Stimulated activated naive CD8-positive, alpha-beta T cell treated with anti-CD3 and anti-CD28 coated beads, Interleukin-15, Interleukin-2, amounts not matched to agents 100 U/mL and 50 U/mL, for 24 hours (primary cell): ENCODE measurements at regions not wholly inside any gene's neighbourhood (a gene's known extent, or its start where the extent isn't known, plus 50 kb on each side); places are given as distances from the start of the nearest gene placed in this dataset.
A peak's percentile ranks its signal among the peaks of the same experiment; 100 is the strongest.

Experiments
- ATAC-seq: fragments of 150-1000 bp; cut with Tn5 transposase; one replicate; pipeline ENCODE4 v1.10.0; 2021
- DNase-seq: peaks from one replicate; pipeline ENCODE4 v3.0.0; 2021

DNA sequence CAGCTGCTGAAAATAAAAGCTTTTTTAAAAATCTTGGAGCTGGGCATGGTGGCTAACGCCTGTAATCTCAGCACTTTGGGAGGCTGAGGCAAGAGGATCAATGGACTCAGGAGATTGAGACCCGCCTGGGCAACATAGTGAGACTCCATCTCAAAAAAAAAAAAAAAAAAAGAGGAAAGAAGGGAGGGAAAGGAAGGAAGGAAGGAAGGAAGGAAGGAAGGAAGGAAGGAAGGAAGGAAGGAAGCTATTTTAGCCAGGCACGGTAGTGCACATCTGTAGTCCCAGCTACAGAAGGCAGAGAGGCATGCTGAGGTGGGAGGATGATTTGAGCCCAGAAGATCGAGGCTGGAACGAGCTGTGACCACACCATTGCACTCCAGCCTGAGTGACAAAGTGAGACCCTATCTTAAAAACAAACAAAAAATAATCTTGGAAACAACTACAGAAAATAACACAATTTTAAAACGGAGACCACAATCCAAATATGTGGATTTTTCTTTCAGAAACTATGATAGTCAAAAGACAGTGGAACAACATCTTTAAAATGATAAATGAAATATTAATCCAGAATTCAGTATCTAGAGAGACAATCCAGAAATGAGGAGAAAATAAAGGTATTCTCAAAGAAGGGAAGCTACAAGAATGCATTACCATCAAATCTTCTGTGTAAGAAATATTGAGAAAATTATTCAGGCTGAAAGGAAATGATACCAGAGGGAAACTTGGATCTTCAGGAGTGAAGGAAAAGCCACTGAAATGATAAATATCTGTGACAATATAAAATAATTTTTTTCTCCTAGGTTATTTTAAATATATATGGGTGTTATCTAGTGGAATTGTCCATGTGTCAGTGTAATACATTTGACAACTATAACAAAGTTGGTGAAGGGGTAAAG is 182.0 kb downstream of the GPX5 start:
- ATAC-seq: no peak
- DNase-seq: no peak

DNA sequence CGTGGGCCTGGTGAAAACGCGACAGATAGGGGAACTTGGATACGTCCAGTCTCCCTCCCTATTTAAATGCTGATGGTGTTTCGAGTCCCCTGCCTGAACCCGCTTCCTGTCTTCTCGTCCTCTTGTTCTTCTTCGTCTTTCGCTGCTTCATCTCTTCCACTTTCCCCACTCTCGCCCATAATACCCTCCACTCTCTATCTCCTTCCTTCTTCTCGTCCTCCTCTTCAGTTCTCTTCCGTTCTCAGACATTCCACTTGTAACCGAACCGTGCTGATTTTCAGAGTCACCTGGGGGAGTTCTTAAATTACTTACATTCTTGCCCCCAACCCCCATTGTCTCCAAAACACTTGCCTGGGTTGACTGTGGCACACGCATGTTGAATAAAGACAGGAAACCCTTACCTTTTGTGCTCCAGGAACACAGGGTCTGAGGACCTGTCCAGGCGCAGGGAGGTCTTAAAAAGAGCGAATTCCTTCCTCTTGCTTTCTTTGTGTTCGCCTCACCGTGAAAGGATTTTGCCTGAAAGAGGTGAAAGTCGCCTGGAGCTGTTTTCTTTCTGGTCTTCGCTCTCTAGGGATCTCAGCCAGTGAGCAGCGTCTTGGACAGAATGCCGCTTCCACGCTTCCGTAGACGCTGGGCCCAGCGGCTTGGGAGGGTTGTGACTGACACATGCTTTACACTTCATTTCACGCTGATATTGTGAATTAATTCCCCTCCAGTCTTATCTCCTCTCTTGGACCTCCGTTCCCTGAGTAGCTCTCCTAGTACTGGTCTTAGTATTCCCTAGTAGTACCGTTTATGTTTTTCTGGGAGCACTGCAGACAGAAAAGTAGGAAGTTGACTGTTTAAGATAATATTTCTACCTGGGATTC is 184.0 kb downstream of the GPX5 start:
- no peak for DNase-seq

DNA sequence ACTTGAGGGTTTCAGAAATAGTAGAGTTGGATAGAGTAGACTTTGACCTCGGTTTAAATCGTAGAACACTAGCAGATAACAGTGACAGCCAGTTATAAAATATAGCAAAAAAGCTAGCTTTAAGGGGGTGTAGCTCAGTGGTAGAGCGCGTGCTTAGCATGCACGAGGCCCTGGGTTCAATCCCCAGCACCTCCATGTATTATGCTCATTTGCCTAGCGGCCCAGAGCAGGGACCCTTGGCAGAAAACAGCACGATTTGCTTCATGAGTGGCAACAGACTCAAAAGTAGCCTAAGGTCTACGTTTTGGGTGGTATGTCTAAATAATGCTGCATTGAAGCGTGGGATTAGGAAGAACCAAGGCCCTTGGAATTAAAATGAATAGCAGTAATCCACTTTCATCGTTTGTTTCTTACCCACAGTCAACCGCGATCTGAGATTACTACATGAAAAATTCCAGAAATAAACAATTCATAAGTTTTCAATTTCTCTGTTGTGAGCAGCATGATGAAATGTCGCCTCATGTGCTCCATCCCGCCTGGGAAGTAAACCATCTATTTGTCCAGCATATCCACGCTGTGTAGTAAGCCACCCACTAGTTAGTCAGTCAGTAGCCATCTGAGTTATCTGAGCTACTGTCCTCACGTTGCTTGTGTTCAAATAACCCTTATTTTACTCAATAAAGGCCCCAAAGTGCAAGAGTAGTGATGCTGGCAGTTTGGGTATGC is 184.9 kb downstream of the GPX5 start:
- ATAC-seq (peak; percentile 88), DNase-seq (peak; percentile 33)

More for the DNA sequence above, 184.0 kb downstream of the GPX5 start:
- no peak for ATAC-seq

DNA sequence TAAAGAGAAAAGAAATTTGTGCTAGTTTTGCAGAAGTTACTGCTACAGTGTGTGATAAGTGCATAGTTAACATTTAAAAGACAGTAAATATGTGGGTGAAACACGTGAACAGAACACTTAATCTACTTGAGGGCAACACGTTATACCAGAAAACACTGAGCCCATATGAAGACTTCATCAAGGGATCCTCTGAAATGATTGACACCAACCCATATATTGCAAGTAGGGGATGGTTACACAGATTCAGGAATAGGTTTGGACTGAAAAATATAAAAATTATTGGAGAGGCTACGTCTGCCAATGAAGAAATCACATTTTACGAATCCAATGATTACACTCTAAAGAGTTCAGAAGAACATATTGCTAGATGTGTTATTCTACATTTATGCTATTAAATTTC is 185.6 kb downstream of the GPX5 start:
- no peak for DNase-seq
- no peak for ATAC-seq

DNA sequence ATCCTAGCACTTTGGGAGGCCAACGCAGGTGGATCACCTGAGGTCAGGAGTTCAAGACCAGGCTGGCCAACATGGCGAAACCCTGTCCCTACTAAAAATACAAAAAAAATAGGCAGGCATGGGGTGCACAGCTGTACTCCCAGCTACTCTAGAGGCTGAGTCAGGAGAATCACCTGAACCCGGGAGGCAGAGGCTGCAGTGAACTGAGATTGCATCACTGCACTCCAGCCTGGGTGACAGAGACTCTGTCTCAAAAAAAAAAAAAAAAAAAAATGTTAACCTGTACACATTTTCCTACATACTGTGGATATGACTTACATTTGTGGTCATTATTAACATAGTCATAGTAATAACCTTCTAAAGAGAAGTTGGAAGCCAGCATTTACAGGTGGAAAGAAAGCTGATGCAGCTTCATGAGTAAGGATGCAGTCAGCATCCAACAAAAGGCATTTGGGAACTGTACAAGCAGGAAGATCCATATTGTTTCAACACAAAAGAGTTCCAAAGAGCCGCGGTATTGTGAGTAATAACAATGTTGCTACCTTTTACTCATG is 186.2 kb downstream of the GPX5 start:
- DNase-seq (no peak), ATAC-seq (no peak)

DNA sequence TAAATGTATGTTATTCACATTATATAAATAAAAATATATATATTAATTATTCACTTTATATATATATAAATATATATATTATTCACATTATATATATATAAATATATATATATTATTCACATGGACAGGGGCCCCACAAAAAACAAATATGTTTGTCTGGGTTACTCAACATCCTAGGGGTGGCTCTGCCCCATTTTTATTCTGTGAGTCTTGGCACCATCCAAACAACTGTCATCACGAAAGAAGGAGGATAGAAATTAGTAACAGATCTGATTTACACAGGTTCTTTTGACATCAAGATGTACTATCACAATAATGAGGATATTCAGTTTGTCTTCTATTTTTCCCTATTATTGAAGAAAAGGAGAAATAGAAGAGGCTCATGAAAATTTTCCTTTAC is 187.3 kb downstream of the GPX5 start:
- ATAC-seq (no peak), DNase-seq (no peak)

DNA sequence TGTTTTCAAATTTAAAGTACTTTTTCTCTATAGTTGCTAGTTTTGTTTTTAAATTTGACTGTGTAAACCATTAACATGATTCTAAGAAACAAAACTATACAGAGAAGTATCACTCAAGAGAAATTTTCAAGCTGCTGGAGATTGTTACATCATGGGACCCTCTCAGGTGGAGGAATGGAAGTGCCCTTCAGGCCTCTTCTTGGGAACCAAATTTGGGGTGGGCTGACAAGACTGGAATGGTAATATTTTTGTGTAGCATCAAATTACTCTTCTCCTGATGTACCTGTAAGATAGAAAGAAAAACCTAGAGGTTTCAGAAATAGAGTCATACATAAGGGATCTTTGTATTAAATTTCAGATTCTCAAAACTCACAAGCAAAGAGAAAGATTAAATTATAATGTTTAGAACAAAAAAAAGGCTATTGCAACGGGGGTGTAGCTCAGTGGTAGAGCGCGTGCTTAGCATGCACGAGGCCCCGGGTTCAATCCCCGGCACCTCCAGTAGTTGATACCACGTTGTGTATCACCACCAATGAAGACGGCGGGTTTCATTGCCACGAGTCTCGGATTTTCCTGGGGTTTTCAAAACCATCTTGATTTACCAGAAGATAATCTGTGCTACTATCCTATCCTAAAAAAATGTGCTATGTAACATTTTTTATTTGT is 193.7 kb downstream of the GPX5 start:
- peak; percentile 91 for ATAC-seq

DNA sequence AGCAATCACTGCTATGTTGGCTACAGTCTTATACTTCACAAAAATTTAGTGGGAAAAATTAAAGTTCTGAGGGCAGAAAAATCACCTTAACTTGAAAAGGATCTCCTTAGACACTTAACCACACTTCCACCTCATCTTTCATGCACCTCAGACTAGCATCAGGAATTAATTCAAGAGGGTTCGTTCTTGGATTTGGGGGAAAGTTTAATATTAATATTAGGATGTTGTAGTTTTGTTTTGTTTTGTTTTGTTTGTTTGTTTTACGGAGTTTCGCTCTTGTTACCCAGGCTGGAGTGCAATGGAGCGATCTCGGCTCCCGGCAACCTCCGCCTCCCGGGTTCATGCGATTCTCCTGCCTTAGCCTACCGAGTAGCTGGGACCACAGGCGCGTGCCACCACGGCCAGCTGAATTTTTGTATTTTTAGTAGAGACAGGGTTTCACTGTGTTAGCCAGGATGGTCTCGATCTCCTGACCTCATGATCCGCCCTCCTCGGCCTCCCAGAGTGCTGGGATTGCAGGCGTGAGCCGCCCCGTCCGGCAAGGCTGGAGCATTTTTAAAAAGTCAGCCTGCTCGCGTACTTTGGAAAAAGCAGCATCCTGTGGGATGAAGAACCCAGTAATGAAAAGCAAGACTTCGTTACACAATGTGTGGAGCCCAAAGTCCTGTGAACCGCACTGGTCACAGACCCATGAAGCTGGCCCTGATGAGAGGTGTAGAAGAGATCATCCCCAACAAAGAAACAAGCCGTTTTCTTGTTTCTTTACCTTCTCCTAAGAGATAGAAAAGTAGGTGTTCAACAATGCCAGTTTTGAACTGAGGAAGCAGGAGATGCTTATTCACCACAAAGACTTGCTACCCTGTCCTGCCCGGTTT is 194.9 kb downstream of the GPX5 start:
- ATAC-seq: no peak
- DNase-seq: no peak

More for the DNA sequence above, 193.7 kb downstream of the GPX5 start:
- DNase-seq: peak; percentile 62

DNA sequence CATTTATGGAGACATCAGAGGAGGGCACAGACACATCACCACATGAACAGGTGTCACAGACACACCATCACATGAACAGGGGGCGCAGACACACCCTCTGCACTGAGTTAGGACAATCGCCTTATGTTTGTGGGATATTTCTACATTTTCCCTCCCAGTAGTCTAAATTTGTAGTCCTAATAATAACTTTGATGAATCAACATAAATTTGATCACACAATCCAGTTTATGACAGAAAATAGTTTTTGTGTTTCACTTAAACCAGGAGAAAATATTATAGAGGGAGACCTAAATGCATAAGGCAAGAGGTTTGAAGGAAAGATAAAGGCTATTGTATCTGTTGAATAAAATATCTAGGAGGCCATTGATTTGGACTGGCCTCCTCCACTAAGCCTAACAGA is 195.7 kb downstream of the GPX5 start:
- no peak for ATAC-seq
- no peak for DNase-seq

DNA sequence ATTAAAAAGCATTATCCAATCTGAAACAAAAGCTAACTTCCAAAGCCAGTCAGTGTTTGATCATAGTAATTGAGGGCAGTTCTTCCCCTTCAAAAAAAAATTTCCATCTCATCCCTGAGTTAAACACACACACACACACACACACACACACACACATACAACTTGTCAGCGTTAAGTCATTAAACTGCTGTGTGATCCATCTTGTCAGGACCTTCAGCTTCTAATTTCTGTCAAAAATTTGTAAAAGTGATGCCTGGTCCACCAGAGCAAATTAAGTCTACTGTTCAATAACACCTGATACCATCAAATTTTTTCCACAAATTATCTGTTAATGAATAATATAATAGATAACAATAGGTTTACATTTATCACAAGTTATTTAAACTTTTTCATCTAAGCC is 198.7 kb downstream of the GPX5 start:
- DNase-seq (no peak), ATAC-seq (no peak)

DNA sequence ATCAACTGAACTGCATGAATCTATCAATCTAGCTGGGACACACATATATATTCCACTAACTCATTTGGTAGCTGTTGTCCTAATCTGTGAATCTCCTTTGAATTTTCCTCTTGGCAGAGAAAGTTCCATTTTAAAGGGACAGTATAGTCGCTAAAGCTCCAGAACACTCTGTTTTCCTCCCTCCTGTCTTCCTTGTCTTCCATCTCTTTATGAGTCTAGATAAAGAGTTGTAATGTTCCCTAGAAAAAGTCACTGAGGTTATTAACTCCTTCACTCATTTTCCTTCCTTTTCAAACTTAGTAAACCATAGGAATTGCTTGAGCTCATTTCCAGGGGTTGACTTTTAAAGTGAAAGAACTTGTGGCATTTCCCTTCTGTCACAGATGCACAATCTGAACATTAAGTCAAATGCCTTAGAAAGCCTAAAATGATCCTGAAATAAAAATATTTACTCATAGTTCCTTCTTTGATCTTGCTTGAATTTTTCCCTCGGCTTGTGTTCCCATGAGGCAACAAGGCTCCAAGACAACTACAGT is 198.4 kb downstream of the TRIM27 start:
- no peak for DNase-seq
- ATAC-seq: no peak

DNA sequence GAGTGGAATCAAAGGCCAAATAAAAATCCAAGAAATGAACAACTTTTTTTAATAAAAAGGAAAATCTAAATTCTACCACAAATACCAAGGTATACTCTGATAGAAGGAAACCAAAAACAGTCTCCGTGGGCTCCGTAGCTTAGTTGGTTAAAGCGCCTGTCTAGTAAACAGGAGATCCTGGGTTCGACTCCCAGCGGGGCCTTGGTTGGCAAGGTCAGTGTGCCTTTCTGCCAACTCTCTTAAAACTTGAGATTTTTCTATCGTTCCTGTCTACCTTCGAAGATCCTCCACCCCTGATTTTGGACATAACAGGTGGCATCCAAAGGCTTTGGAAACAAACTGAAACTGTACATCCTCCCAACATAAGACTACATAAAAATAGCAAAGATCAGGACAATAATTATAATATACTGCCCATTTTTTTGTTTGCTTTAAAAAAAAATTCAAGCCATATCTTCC is 197.9 kb downstream of the TRIM27 start:
- ATAC-seq: peak; percentile 55
- DNase-seq: peak; percentile 23

DNA sequence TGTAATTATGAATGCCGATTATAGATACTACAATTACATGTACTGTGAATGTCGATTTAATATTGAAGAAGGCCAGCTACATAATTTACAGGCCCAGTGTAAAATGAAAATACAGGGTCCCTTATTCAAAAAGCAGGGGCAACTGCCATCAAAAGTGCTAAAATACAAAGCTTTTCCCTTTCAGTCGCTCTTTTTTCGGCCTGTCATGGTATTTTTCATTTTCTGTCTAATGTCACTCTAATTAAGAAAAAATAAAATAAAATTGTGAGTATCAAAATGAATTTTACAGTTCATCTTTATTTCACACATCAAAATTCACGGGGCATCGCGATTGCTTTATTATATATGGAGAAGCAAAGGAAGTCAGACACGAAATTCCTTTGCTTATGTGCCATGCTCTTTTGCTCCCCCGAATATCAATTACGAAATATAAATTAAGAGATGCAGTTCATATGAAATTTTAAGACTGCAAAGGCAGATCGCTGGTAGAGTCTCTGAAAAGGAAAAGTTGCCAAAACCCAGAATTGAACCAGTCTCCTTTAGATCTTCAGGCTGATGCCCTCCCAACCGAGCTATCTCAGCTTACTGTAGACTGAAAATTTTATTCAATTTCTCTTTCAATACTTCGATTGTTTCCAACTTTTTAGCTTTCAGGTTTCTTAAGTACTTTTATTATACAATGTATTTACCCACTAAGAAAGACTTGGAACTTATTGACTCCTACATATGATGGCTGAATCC is 197.0 kb downstream of the TRIM27 start:
- ATAC-seq: no peak
- DNase-seq: no peak

DNA sequence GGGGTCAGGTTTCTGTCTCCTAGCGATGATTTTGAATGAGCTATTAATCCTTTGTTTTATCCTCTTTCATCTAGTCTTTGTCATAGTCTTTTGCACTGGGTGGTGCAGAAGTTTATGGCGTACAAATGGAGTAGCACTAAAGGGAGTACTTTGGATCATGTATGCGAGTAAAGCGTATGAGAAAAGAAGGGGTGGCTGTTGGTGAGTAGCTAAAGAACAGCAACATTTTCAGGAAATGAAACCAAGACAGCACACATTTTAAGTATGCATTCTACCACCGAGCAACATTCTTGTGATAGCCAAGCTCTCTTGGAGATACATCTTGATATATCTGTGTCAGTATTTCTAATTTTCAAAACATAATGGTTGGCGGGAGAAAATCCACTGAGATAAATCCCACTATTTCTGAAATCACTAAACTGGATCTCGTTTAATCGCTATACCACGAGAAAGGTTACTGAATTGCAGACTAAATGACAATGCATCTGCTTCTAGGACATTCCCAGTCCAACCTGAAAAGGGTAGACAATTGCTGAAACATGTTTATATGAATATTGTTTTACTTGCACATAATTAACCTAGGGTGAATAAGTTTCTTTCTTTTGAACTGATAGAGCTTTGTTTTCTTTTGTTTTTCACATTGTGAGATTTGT is 196.1 kb downstream of the TRIM27 start:
- DNase-seq (no peak), ATAC-seq (no peak)

DNA sequence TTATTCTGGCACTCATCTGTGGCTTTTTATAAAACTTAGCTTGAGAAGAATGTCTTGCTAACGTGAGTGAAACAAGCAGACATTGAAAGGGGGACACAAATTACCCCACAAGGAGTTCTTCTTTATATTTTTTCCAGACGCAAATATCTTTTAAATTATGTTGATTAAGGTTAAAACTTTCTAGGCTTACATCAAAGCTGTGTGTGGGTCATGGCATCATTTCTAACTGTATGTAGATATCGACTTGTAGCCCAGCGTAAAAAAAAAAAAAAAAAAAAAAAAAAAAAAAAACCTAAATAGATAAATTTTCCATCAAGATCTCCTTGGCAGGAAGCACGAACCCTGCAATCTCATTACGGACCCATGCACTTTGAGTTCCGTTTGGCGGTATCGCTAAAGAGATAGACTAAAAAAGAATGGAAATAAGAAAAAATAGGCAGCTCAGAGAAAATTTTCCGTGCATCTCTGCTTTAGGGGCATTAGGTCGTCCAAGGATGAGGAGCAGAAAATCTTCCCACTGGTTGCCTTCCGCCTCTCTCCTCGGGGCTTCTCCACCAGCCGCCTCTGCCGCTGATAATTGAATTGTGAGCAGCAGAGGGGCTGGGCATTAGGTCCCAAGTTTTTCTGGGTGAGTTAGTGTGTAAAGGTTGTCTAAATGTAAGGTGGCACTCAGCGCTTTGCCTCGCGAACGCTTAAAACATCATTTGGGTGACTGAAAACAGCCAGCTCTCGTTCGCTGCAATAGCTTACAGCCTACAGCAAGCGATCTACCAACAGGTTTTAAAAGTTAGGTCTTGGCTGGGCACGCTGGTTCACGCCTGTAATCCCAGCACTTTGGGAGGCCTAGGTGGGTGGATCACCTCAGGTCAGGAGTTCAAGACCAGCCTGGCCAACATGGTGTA is 194.0 kb downstream of the TRIM27 start:
- ATAC-seq (no peak), DNase-seq (no peak)

DNA sequence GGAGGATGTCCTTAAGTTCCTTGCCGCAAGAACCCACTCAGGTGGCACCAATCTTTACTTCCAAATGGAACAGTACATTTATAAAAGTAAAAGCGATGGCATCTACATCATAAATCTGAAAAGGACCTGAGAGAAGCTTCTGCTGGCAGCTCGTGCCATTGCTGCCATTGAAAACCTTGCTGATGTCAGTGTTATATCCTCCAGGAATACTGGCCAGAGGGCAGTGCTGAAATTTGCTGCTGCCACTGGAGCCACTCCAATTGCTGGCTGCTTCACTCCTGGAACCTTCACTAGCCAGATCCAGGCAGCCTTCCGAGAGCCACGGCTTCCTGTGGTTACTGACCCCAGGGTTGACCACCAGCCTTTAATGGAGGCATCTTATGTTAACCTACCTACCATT is 191.7 kb downstream of the TRIM27 start:
- DNase-seq (no peak), ATAC-seq (no peak)

DNA sequence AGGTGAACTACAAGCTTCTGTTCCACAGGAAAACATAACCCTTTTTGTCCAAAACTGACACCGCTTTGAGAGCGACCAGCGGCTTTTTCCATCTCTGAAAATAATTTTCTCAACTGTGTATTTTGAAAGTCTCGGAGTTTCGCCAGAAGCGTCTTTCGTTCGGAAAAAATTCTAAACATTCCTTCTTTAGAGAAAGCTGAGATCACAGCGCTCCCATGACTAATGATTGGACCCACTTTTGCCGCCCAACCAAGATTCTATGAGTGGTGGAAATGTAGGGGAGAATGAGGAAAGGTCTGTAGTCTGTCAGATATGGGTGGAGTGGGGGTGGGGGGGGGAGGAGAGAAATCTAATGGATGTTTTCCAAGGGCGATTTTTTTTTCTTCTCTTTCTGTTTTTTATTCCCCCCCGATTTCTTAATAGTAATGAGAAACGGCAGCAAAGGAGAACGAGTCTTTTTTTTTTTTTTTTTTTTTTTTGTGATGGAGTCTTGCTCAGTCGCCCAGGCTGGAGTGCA is 189.3 kb downstream of the TRIM27 start:
- DNase-seq (no peak), ATAC-seq (no peak)

DNA sequence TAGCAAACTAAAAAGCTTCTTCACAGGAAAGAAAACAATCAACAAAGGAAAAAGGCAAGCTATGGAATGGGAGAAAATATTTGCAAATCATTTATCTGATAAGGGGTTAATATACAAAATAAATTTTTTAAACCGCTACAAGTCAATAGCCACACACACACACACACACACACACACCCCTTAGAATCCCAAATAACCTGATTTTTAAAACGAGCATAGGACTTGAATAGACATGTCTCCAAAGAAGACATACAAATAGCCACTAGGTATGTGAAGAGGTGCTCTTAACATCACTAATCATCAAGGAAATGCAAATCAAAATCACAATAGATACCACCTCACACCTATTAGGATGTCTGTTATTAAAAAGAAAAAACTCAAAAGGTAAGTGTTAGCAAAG is 187.7 kb downstream of the TRIM27 start:
- no peak for ATAC-seq
- DNase-seq: no peak
